Panc1 (cell line): ENCODE measurements at regions not wholly inside any gene's neighbourhood (a gene's known extent, or its start where the extent isn't known, plus 50 kb on each side); places are given as distances from the start of the nearest gene placed in this dataset.

Source experiments
- ATAC-seq: fragments of 200-7000 bp; cut with Tn5 transposase; 2 replicates; pipeline ENCODE4 v1.9.1; 2020; ENCODE audit warnings: mild to moderate bottlenecking, moderate library complexity
- BruUV-seq: library from RNA; stranded (reverse); fragments of 400-500 nt; replicated peaks from 2 replicates; lab custom pipeline; 2021; lab: Mats Ljungman, UMichigan
- CTCF ChIA-PET: fragments of 300-600 bp; sonication (Branson Sonifier 250); formaldehyde crosslinking; loops from one replicate; lab custom pipeline; 2022; ENCODE audit warnings: antibody characterized with exemption; lab: Charles Lee
- POLR2A ChIA-PET: fragments of 300-600 bp; sonication (Branson Sonifier 250); formaldehyde crosslinking; loops from one replicate; lab custom pipeline; 2022; ENCODE audit warnings: antibody characterized with exemption; lab: Charles Lee
- DNase-seq: peaks from one replicate; pipeline ENCODE4 v3.0.0-alpha.2; 2010; ENCODE audit warnings: low read depth, low spot score
- H3K27ac ChIP-seq: 2 replicates; pipeline ENCODE4 v1.5.1; 2011; ENCODE audit warnings: mild to moderate bottlenecking, low read length, inconsistent platforms
- H3K27me3 ChIP-seq: fragments of 200-500 bp; sonication (Bioruptor generic); 2 replicates; pipeline ENCODE4 v1.6.0; 2014; ENCODE audit warnings: low read length, inconsistent platforms; ENCODE audit not compliant: control insufficient read depth, insufficient read depth
- H3K36me3 ChIP-seq: fragments of 200-500 bp; sonication (Bioruptor generic); 2 replicates; pipeline ENCODE4 v1.5.1; 2014; ENCODE audit warnings: inconsistent platforms, mild to moderate bottlenecking, low read length, moderate library complexity; ENCODE audit not compliant: control insufficient read depth, insufficient read depth
- H3K4me1 ChIP-seq: 2 replicates; pipeline ENCODE4 v1.5.1; 2011; ENCODE audit warnings: inconsistent platforms, mild to moderate bottlenecking, low read length, moderate library complexity; ENCODE audit not compliant: control insufficient read depth, insufficient read depth
- H3K4me3 ChIP-seq, 2 experiments: 2 replicates each; pipeline ENCODE4 v1.5.1; 2011 to 2012; ENCODE audit warnings: low read depth in 2 of 2, low read length in 2 of 2, mild to moderate bottlenecking in 2 of 2, inconsistent platforms in 1 of 2, moderate library complexity in 1 of 2
- H3K9me3 ChIP-seq: fragments of 200-500 bp; sonication (Bioruptor generic); 2 replicates; pipeline ENCODE4 v1.5.1; 2014; ENCODE audit warnings: low read depth, mild to moderate bottlenecking, inconsistent platforms, low read length, moderate library complexity; ENCODE audit not compliant: control insufficient read depth, insufficient read depth
- CTCF ChIP-seq: fragments of 450-650 bp; IDR thresholded peaks from 2 replicates; pipeline ENCODE4 v1.5.1; 2017; ENCODE audit warnings: mild to moderate bottlenecking
- POLR2AphosphoS5 ChIP-seq: IDR thresholded peaks from 2 replicates; pipeline ENCODE4 v1.6.1; 2012; ENCODE audit warnings: mild to moderate bottlenecking, low read depth, low read length, moderate library complexity
- REST ChIP-seq, 2 experiments: IDR thresholded peaks; 2 replicates each; pipeline ENCODE4 v1.6.1; 2011 to 2012; ENCODE audit warnings: low read depth in 2 of 2, control low read depth in 1 of 2, low read length in 1 of 2, mild to moderate bottlenecking in 1 of 2, moderate library complexity in 1 of 2; ENCODE audit not compliant: insufficient read depth in 1 of 2
- SIN3A ChIP-seq: IDR thresholded peaks from 2 replicates; pipeline ENCODE4 v1.6.1; 2012; ENCODE audit warnings: low read depth, mild to moderate bottlenecking, low read length, moderate library complexity, borderline replicate concordance; ENCODE audit not compliant: insufficient read depth
- TCF7L2 ChIP-seq: IDR thresholded peaks from 2 replicates; pipeline ENCODE4 v1.6.1; 2011; ENCODE audit warnings: mild to moderate bottlenecking, low read depth, low read length, inconsistent platforms
- in situ Hi-C: cut with HindIII; loops from 2 replicates; pipeline ENCODE4 v1.10.0; 2016; ENCODE audit warnings: low sequenced_read_pairs, low pct_unique_long_range_greater_than_20kb
- intact Hi-C: fragments of 100-400 bp; cut with micrococcal nuclease; formaldehyde crosslinking; loops from one replicate; pipeline ENCODE4 v1.10.0; 2022; ENCODE audit not compliant: unreplicated experiment

- ChIA-PET POLR2A (no interaction called here), CTCF (no interaction called here)
- no peaks in the 10 kb centered on the region for H3K9me3 ChIP-seq
- H3K27ac ChIP-seq: no peak overlapping the region
- intact Hi-C loops: no loop called here
- ATAC-seq: no peak
- in situ Hi-C loops: no loop called here
- H3K27me3 ChIP-seq: no peaks in the 10 kb centered on the region
- TF ChIP-seq SIN3A (no peak), POLR2AphosphoS5 (no peak), CTCF (no peak), REST (IDR thresholded peaks at IDR 0.05; ENCODE audit: insufficient read depth in 1 of 2, low read depth in 2 of 2, low read length in 1 of 2) (no peak), TCF7L2 (no peak)
- H3K36me3 ChIP-seq: no peaks in the 10 kb centered on the region
- H3K4me3 ChIP-seq: no peak overlapping the region
- no peak for DNase-seq
- H3K4me1 ChIP-seq: no peaks in the 10 kb centered on the region
- no TSS peak for BruUV-seq
These were observed 92.5 kb downstream of the ZIC5 start for GRCh38 chr13:99878921-99879610.

- DNase-seq (no peak), ATAC-seq (no peak)
- BruUV-seq: no TSS peak
- Histone ChIP-seq H3K27ac (no peak overlapping the region), H3K4me1 (no peaks in the 10 kb centered on the region), H3K27me3 (no peaks in the 10 kb centered on the region), H3K36me3 (no peaks in the 10 kb centered on the region), H3K9me3 (no peaks in the 10 kb centered on the region), H3K4me3 (no peak overlapping the region)
- TF ChIP-seq REST (IDR thresholded peaks at IDR 0.05; ENCODE audit: insufficient read depth in 1 of 2, low read depth in 2 of 2, low read length in 1 of 2): no peak
- no peak for TF ChIP-seq SIN3A
- TF ChIP-seq CTCF: no peak
- no peak for TF ChIP-seq TCF7L2
- TF ChIP-seq POLR2AphosphoS5: no peak
- intact Hi-C loops: no loop called here
- POLR2A ChIA-PET: no interaction called here
- in situ Hi-C loops: no loop called here
- CTCF ChIA-PET: no interaction called here
These were observed 94.9 kb downstream of the ZIC5 start for GRCh38 chr13:99876651-99877050.
